ENCODE measurements at regions not wholly inside any gene's neighbourhood (a gene's known extent, or its start where the extent isn't known, plus 50 kb on each side); places are given as distances from the start of the nearest gene placed in this dataset.

DNA sequence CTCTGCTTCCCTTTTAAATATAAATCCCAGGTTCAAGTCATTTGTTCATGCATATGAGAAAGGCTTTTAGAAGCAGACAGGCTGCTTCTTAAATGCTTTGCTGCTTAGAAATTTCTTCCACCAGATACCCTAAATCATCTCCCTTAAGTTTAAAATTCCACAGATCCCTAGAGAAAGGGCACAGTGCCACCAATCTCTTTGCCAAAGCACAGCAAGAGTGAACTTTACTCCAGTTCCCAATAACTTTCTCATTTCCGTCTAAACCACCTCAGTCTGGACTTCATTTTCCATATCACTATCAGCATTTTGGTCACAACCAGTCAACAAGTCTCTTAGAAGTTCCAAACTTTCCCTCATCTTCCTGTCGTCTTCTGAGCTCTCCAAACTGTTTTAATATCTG is 679.8 kb upstream of the FTMT start:
- in situ Hi-C loops (cut with MboI; ENCODE audit: low pct_ligation_motif_present in 1 of 4, low pct_unique_long_range_greater_than_20kb in 1 of 4, low sequenced_read_pairs in 3 of 4) (no loop called here), intact Hi-C loops (cut with DNase I; ENCODE audit: low total_unique reads) (no loop called here)
- Histone ChIP-seq H3K4me1 (no peaks in the 10 kb centered on the region), H3K27ac (no peak overlapping the region), H3K36me3 (no peaks in the 10 kb centered on the region), H3K4me3 (no peak overlapping the region), H3K27me3 (no peaks in the 10 kb centered on the region), H3K9me3 (no peaks in the 10 kb centered on the region)
- DNase-seq = no peak
- TF ChIP-seq, protein P1, sequence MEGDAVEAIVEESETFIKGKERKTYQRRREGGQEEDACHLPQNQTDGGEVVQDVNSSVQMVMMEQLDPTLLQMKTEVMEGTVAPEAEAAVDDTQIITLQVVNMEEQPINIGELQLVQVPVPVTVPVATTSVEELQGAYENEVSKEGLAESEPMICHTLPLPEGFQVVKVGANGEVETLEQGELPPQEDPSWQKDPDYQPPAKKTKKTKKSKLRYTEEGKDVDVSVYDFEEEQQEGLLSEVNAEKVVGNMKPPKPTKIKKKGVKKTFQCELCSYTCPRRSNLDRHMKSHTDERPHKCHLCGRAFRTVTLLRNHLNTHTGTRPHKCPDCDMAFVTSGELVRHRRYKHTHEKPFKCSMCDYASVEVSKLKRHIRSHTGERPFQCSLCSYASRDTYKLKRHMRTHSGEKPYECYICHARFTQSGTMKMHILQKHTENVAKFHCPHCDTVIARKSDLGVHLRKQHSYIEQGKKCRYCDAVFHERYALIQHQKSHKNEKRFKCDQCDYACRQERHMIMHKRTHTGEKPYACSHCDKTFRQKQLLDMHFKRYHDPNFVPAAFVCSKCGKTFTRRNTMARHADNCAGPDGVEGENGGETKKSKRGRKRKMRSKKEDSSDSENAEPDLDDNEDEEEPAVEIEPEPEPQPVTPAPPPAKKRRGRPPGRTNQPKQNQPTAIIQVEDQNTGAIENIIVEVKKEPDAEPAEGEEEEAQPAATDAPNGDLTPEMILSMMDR (IDR thresholded peaks at IDR 0.05) = no peak
- no peak for TF ChIP-seq POLR2AphosphoS5 (IDR thresholded peaks at IDR 0.05)
- no peak for TF ChIP-seq POLR2A (IDR thresholded peaks at IDR 0.05)
- no peak for TF ChIP-seq EP300 (IDR thresholded peaks at IDR 0.05; ENCODE audit: low read depth)
- 50 to 78% methylated on average over 1 to 2 of the region's 2 CpGs for WGBS, 2 donors (ENCODE audit: low coverage in 1 of 2)

DNA sequence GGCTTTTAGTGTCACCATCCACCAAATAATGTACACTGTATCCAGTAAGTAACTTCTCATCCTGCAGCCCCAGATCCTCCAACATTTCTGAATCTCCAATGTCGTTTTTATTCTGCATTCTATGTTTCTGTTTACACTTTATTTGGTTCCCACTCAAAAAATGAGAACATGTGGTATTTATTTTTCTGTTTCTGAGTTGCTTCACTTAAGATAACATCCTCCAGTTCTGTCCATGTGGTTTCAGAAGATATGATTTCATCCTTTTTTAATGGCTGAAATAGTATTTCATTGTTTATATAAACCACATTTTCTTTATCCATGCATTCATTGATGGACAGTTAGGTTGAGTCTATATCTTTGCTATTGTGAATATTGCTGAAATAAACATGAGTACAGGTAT is 677.3 kb upstream of the FTMT start:
- 23 to 27% methylated on average over 1 of the region's 1 CpG for WGBS, 2 donors (ENCODE audit: low coverage in 1 of 2)
- intact Hi-C loops (cut with DNase I; ENCODE audit: low total_unique reads) = no loop called here
- Histone ChIP-seq H3K4me3 (no peak overlapping the region), H3K4me1 (no peaks in the 10 kb centered on the region), H3K27ac (no peak overlapping the region), H3K9me3 (no peaks in the 10 kb centered on the region), H3K36me3 (no peaks in the 10 kb centered on the region), H3K27me3 (no peaks in the 10 kb centered on the region)
- in situ Hi-C loops (cut with MboI; ENCODE audit: low pct_ligation_motif_present in 1 of 4, low pct_unique_long_range_greater_than_20kb in 1 of 4, low sequenced_read_pairs in 3 of 4) = no loop called here
- TF ChIP-seq POLR2A (IDR thresholded peaks at IDR 0.05) = no peak
- no peak for TF ChIP-seq POLR2AphosphoS5 (IDR thresholded peaks at IDR 0.05)
- TF ChIP-seq EP300 (IDR thresholded peaks at IDR 0.05; ENCODE audit: low read depth) = no peak
- TF ChIP-seq, protein P1 (IDR thresholded peaks at IDR 0.05) = no peak
- DNase-seq = no peak

DNA sequence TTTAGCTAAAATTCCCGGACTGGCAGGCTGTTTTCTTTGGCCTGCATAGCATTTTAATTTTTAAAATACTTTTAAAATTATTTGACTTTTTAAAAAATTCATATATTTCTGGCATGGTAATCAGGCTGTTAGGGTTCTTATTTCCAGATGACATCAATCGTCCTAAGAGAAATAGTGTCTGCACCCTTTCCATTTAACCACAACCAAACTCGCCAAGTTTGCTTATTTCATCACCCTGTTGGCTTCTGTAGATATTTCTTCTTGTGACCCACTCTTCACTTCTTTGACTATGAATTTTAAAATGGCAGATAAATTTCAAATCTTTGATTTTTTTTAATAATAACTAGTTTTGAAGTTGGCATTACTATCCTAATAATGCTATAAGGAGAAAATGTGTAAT is 675.7 kb upstream of the FTMT start:
- intact Hi-C loops (cut with DNase I; ENCODE audit: low total_unique reads) (no loop called here), in situ Hi-C loops (cut with MboI; ENCODE audit: low pct_ligation_motif_present in 1 of 4, low pct_unique_long_range_greater_than_20kb in 1 of 4, low sequenced_read_pairs in 3 of 4) (no loop called here)
- no peak for DNase-seq
- 70 to 79% methylated on average over 3 of the region's 3 CpGs for WGBS, 2 donors (ENCODE audit: low coverage in 1 of 2)
- no peak overlapping the region for H3K27ac ChIP-seq
- no peaks in the 10 kb centered on the region for H3K36me3 ChIP-seq
- no peak overlapping the region for H3K4me3 ChIP-seq
- TF ChIP-seq POLR2A (IDR thresholded peaks at IDR 0.05) (no peak), EP300 (IDR thresholded peaks at IDR 0.05; ENCODE audit: low read depth) (no peak), POLR2AphosphoS5 (IDR thresholded peaks at IDR 0.05) (no peak)
- TF ChIP-seq, protein P1 (IDR thresholded peaks at IDR 0.05) = no peak
- H3K4me1 ChIP-seq = no peaks in the 10 kb centered on the region
- no peaks in the 10 kb centered on the region for H3K9me3 ChIP-seq
- H3K27me3 ChIP-seq = no peaks in the 10 kb centered on the region

- H3K27ac ChIP-seq = no peak overlapping the region
- WGBS, 2 donors (ENCODE audit: low coverage in 1 of 2) = 81% methylated on average over 6 of the region's 6 CpGs
- no peaks in the 10 kb centered on the region for H3K4me1 ChIP-seq
- H3K4me3 ChIP-seq = no peak overlapping the region
- H3K27me3 ChIP-seq = no peaks in the 10 kb centered on the region
- H3K36me3 ChIP-seq = no peaks in the 10 kb centered on the region
- in situ Hi-C loops (cut with MboI; ENCODE audit: low pct_ligation_motif_present in 1 of 4, low pct_unique_long_range_greater_than_20kb in 1 of 4, low sequenced_read_pairs in 3 of 4) (no loop called here), intact Hi-C loops (cut with DNase I; ENCODE audit: low total_unique reads) (no loop called here)
- no peaks in the 10 kb centered on the region for H3K9me3 ChIP-seq
- no peak for DNase-seq
- TF ChIP-seq POLR2AphosphoS5 (IDR thresholded peaks at IDR 0.05) (no peak), POLR2A (IDR thresholded peaks at IDR 0.05) (no peak)
Observed at GRCh38 chr5:121182788-121183490, 668.7 kb upstream of the FTMT start.

- Histone ChIP-seq H3K4me1 (no peaks in the 10 kb centered on the region), H3K9me3 (no peaks in the 10 kb centered on the region), H3K27me3 (no peaks in the 10 kb centered on the region), H3K27ac (no peak overlapping the region), H3K36me3 (no peaks in the 10 kb centered on the region), H3K4me3 (no peak overlapping the region)
- TF ChIP-seq POLR2A (IDR thresholded peaks at IDR 0.05) (no peak), POLR2AphosphoS5 (IDR thresholded peaks at IDR 0.05) (no peak), EP300 (IDR thresholded peaks at IDR 0.05; ENCODE audit: low read depth) (no peak)
- TF ChIP-seq, protein P1 (IDR thresholded peaks at IDR 0.05) = no peak
- no peak for DNase-seq
- 78 to 81% methylated on average over 3 of the region's 3 CpGs for WGBS, 2 donors (ENCODE audit: low coverage in 1 of 2)
- intact Hi-C loops (cut with DNase I; ENCODE audit: low total_unique reads) (no loop called here), in situ Hi-C loops (cut with MboI; ENCODE audit: low pct_ligation_motif_present in 1 of 4, low pct_unique_long_range_greater_than_20kb in 1 of 4, low sequenced_read_pairs in 3 of 4) (no loop called here)
Observed at GRCh38 chr5:121188849-121189248, 662.8 kb upstream of the FTMT start.

Measured in transverse colon (tissue), 4 donors.